Brain pericyte (primary cell): ENCODE measurements at regions not wholly inside any gene's neighbourhood (a gene's known extent, or its start where the extent isn't known, plus 50 kb on each side); places are given as distances from the start of the nearest gene placed in this dataset.
"Not testable (repeated sequence)": the region's sequence is repeated elsewhere in the genome, so short reads cannot be mapped to it uniquely, and the experiment has no call there.

ENCODE experiments used
- DNase-seq: peaks from one replicate; pipeline ENCODE4 v3.0.0-alpha.2; 2012; ENCODE audit warnings: low read depth, low spot score

- no peak for DNase-seq
Observed at GRCh38 chr13:109331011-109331433, 455.4 kb downstream of the IRS2 start.

GRCh38 chr13:109330123-109330522, 456.3 kb downstream of the IRS2 start:
- DNase-seq: no peak

- DNase-seq: no peak
Observed at GRCh38 chr13:109329175-109329574, 457.2 kb downstream of the IRS2 start.

- no peak for DNase-seq
Observed at GRCh38 chr13:109326601-109327000, 459.8 kb downstream of the IRS2 start.

GRCh38 chr13:109323338-109323737, 463.0 kb downstream of the IRS2 start:
- DNase-seq: no peak

- no peak for DNase-seq
Observed at GRCh38 chr13:109318945-109319590, 467.3 kb downstream of the IRS2 start.

GRCh38 chr13:109315481-109315880, 470.9 kb downstream of the IRS2 start:
- DNase-seq: no peak

GRCh38 chr13:109314101-109314500, 472.3 kb downstream of the IRS2 start:
- DNase-seq: no peak

- no peak for DNase-seq
Observed at GRCh38 chr13:109312399-109312798, 474.0 kb downstream of the IRS2 start.

- DNase-seq: not testable (repeated sequence)
Observed at GRCh38 chr13:109311431-109311976, 474.9 kb downstream of the IRS2 start.

GRCh38 chr13:109309625-109310363, 476.6 kb downstream of the IRS2 start:
- peak; percentile 30 for DNase-seq

GRCh38 chr13:109307027-109307426, 479.4 kb downstream of the IRS2 start:
- DNase-seq: no peak

- DNase-seq: no peak
Observed at GRCh38 chr13:109301726-109302125, 484.7 kb downstream of the IRS2 start.

GRCh38 chr13:109301276-109301675, 485.1 kb downstream of the IRS2 start:
- DNase-seq: no peak

- no peak for DNase-seq
Observed at GRCh38 chr13:109297628-109298027, 488.8 kb downstream of the IRS2 start.

GRCh38 chr13:109293166-109293565, 493.2 kb downstream of the IRS2 start:
- DNase-seq: no peak

GRCh38 chr13:109288151-109288709, 498.2 kb downstream of the IRS2 start:
- DNase-seq: no peak

GRCh38 chr13:109287553-109287952, 498.8 kb downstream of the IRS2 start:
- DNase-seq: no peak

- DNase-seq: no peak
Observed at GRCh38 chr13:109285586-109285985, 500.8 kb downstream of the IRS2 start.

GRCh38 chr13:109281903-109282635, 504.3 kb downstream of the IRS2 start:
- DNase-seq: no peak

- DNase-seq: no peak
Observed at GRCh38 chr13:109281017-109281902, 505.1 kb downstream of the IRS2 start.
